HepG2 (cell line): ENCODE measurements at regions not wholly inside any gene's neighbourhood (a gene's known extent, or its start where the extent isn't known, plus 50 kb on each side); places are given as distances from the start of the nearest gene placed in this dataset.

Experiments
- ATF1 ChIP-seq: IDR thresholded peaks from 2 replicates; pipeline ENCODE4 v1.6.1; 2016; ENCODE audit warnings: mild to moderate bottlenecking, control low read depth
- ATF2 ChIP-seq: sonication (generic); formaldehyde crosslinking; IDR thresholded peaks from 2 replicates; pipeline ENCODE4 v1.4.0; 2020; ENCODE audit warnings: missing genetic modification reagents
- BCL3 ChIP-seq: sonication (generic); formaldehyde crosslinking; IDR thresholded peaks from 2 replicates; pipeline ENCODE4 v1.5.1; 2020; ENCODE audit warnings: mild to moderate bottlenecking, missing genetic modification reagents, moderate library complexity
- CENPBD1 ChIP-seq: sonication (generic); formaldehyde crosslinking; IDR thresholded peaks from 2 replicates; pipeline ENCODE4 v1.8.0; 2022; ENCODE audit warnings: missing genetic modification reagents, low read depth, mild to moderate bottlenecking, borderline replicate concordance
- CREB1 ChIP-seq, 2 experiments: fragments of 450-650 bp in 1 of 2; IDR thresholded peaks; 2 replicates each; pipeline ENCODE4 v1.6.1; 2016 to 2017; ENCODE audit warnings: control low read depth in 1 of 2, mild to moderate bottlenecking in 1 of 2, missing compliant biosample characterization in 1 of 2, missing genetic modification characterization in 1 of 2
- EED ChIP-seq: sonication (generic); formaldehyde crosslinking; IDR thresholded peaks from 2 replicates; pipeline ENCODE4 v1.5.0; 2020; ENCODE audit warnings: mild to moderate bottlenecking, missing genetic modification reagents
- GABPB1 ChIP-seq: IDR thresholded peaks from 2 replicates; pipeline ENCODE4 v1.6.1; 2016; ENCODE audit warnings: mild to moderate bottlenecking, missing genetic modification reagents, moderate library complexity, missing compliant biosample characterization
- NR1H2 ChIP-seq: sonication (generic); formaldehyde crosslinking; IDR thresholded peaks from 2 replicates; pipeline ENCODE4 v1.8.1; 2022; ENCODE audit warnings: low read depth, missing genetic modification reagents, borderline replicate concordance
- TCF7L2 ChIP-seq: IDR thresholded peaks from 2 replicates; pipeline ENCODE4 v1.6.1; 2011; ENCODE audit warnings: mild to moderate bottlenecking, low read depth, low read length, moderate library complexity
- ZNF205 ChIP-seq: IDR thresholded peaks from 2 replicates; pipeline ENCODE4 v1.6.1; 2018; ENCODE audit warnings: missing biosample characterization, missing genetic modification reagents
- ZNF432 ChIP-seq: sonication (generic); formaldehyde crosslinking; IDR thresholded peaks from 2 replicates; pipeline ENCODE4 v1.5.0; 2020; ENCODE audit warnings: missing genetic modification reagents, mild to moderate bottlenecking, borderline replicate concordance

GRCh38 chr13:34422956-34423355, 519.1 kb upstream of the NBEA start:
- TF ChIP-seq EED (CRISPR knock-in tag), result no peak
- TF ChIP-seq CENPBD1, result no peak
- no peak for TF ChIP-seq ATF2 (CRISPR knock-in tag)
- no peak for TF ChIP-seq TCF7L2
- no peak for TF ChIP-seq ZNF205 (CRISPR knock-in tag)
- no peak for TF ChIP-seq CREB1 (IDR thresholded peaks at IDR 0.05)
- no peak for TF ChIP-seq CREB1 (CRISPR knock-in tag; IDR thresholded peaks at IDR 0.05)
- TF ChIP-seq BCL3 (CRISPR knock-in tag), result no peak
- TF ChIP-seq NR1H2 (CRISPR knock-in tag), result no peak
- TF ChIP-seq ATF1, result no peak
- no peak for TF ChIP-seq GABPB1 (CRISPR knock-in tag)
- TF ChIP-seq ZNF432 (CRISPR knock-in tag), result no peak
